ENCODE measurements at regions not wholly inside any gene's neighbourhood (a gene's known extent, or its start where the extent isn't known, plus 50 kb on each side); places are given as distances from the start of the nearest gene placed in this dataset.
"Not testable (repeated sequence)": the region's sequence is repeated elsewhere in the genome, so short reads cannot be mapped to it uniquely, and the experiment has no call there.

- Histone ChIP-seq H3K27me3 (ENCODE audit: control insufficient read depth in 3 of 3, insufficient read depth in 3 of 3, low read length in 3 of 3) (no peaks in the 10 kb centered on the region), H3K9me3 (ENCODE audit: control insufficient read depth in 2 of 2, insufficient read depth in 1 of 2, low read depth in 1 of 2, low read length in 1 of 2) (no peaks in the 10 kb centered on the region), H3K36me3 (ENCODE audit: control insufficient read depth in 3 of 3, insufficient read depth in 2 of 3, low read depth in 1 of 3, low read length in 3 of 3) (no peaks in the 10 kb centered on the region), H3K4me1 (ENCODE audit: control insufficient read depth in 3 of 3, insufficient read depth in 2 of 3, low read depth in 1 of 3, low read length in 2 of 3) (no peaks in the 10 kb centered on the region), H3K4me3 (ENCODE audit: low read depth in 1 of 3, low read length in 3 of 3) (no peak overlapping the region), H3K27ac (ENCODE audit: low read depth in 1 of 3, low read length in 2 of 3) (no peak overlapping the region)
- no peak for FAIRE-seq
- no peak for DNase-seq
- 52 to 60% (median 54%) methylated on average over 7 of the region's 7 CpGs for WGBS, 3 donors
Observed at GRCh38 chr5:62168506-62169281, 137.3 kb upstream of the KIF2A start.

- DNase-seq (no peak), FAIRE-seq (no peak)
- H3K27me3 ChIP-seq (ENCODE audit: control insufficient read depth in 3 of 3, insufficient read depth in 3 of 3, low read length in 3 of 3) = peaks cover 0 to 2% (median 0%) of the 10 kb centered on the region in 3 donors
- H3K27ac ChIP-seq (ENCODE audit: low read depth in 1 of 3, low read length in 2 of 3) = no peak overlapping the region
- WGBS, 3 donors = 76 to 86% (median 83%) methylated on average over 5 of the region's 5 CpGs
- no peaks in the 10 kb centered on the region for H3K9me3 ChIP-seq (ENCODE audit: control insufficient read depth in 2 of 2, insufficient read depth in 1 of 2, low read depth in 1 of 2, low read length in 1 of 2)
- H3K4me1 ChIP-seq (ENCODE audit: control insufficient read depth in 3 of 3, insufficient read depth in 2 of 3, low read depth in 1 of 3, low read length in 2 of 3) = no peaks in the 10 kb centered on the region
- no peaks in the 10 kb centered on the region for H3K36me3 ChIP-seq (ENCODE audit: control insufficient read depth in 3 of 3, insufficient read depth in 2 of 3, low read depth in 1 of 3, low read length in 3 of 3)
- no peak overlapping the region for H3K4me3 ChIP-seq (ENCODE audit: low read depth in 1 of 3, low read length in 3 of 3)
Observed at GRCh38 chr5:62178258-62178657, 127.7 kb upstream of the KIF2A start.

- Histone ChIP-seq H3K27ac (ENCODE audit: low read depth in 1 of 3, low read length in 2 of 3) (no peak overlapping the region), H3K9me3 (ENCODE audit: control insufficient read depth in 2 of 2, insufficient read depth in 1 of 2, low read depth in 1 of 2, low read length in 1 of 2) (no peaks in the 10 kb centered on the region), H3K4me3 (ENCODE audit: low read depth in 1 of 3, low read length in 3 of 3) (no peak overlapping the region), H3K27me3 (ENCODE audit: control insufficient read depth in 3 of 3, insufficient read depth in 3 of 3, low read length in 3 of 3) (peaks cover 0 to 2% (median 0%) of the 10 kb centered on the region in 3 donors), H3K4me1 (ENCODE audit: control insufficient read depth in 3 of 3, insufficient read depth in 2 of 3, low read depth in 1 of 3, low read length in 2 of 3) (no peaks in the 10 kb centered on the region), H3K36me3 (ENCODE audit: control insufficient read depth in 3 of 3, insufficient read depth in 2 of 3, low read depth in 1 of 3, low read length in 3 of 3) (no peaks in the 10 kb centered on the region)
- no peak for DNase-seq
- WGBS, 3 donors = 77 to 85% (median 80%) methylated on average over 1 of the region's 1 CpG
- no peak for FAIRE-seq
Observed at GRCh38 chr5:62182802-62183201, 123.2 kb upstream of the KIF2A start.

GRCh38 chr5:62183727-62184126 lies 122.3 kb upstream of the KIF2A start:
- no peak for DNase-seq
- Histone ChIP-seq H3K36me3 (ENCODE audit: control insufficient read depth in 3 of 3, insufficient read depth in 2 of 3, low read depth in 1 of 3, low read length in 3 of 3) (no peaks in the 10 kb centered on the region), H3K27me3 (ENCODE audit: control insufficient read depth in 3 of 3, insufficient read depth in 3 of 3, low read length in 3 of 3) (peaks cover 0 to 2% (median 0%) of the 10 kb centered on the region in 3 donors), H3K4me1 (ENCODE audit: control insufficient read depth in 3 of 3, insufficient read depth in 2 of 3, low read depth in 1 of 3, low read length in 2 of 3) (no peaks in the 10 kb centered on the region), H3K4me3 (ENCODE audit: low read depth in 1 of 3, low read length in 3 of 3) (no peak overlapping the region), H3K9me3 (ENCODE audit: control insufficient read depth in 2 of 2, insufficient read depth in 1 of 2, low read depth in 1 of 2, low read length in 1 of 2) (no peaks in the 10 kb centered on the region), H3K27ac (ENCODE audit: low read depth in 1 of 3, low read length in 2 of 3) (no peak overlapping the region)
- no peak for FAIRE-seq
- 92 to 97% (median 97%) methylated on average over 1 of the region's 1 CpG for WGBS, 3 donors

GRCh38 chr5:62184444-62184843 lies 121.6 kb upstream of the KIF2A start:
- WGBS, 3 donors = 89 to 92% (median 90%) methylated on average over 1 of the region's 1 CpG
- FAIRE-seq (no peak), DNase-seq (no peak)
- Histone ChIP-seq H3K36me3 (ENCODE audit: control insufficient read depth in 3 of 3, insufficient read depth in 2 of 3, low read depth in 1 of 3, low read length in 3 of 3) (no peaks in the 10 kb centered on the region), H3K4me1 (ENCODE audit: control insufficient read depth in 3 of 3, insufficient read depth in 2 of 3, low read depth in 1 of 3, low read length in 2 of 3) (no peaks in the 10 kb centered on the region), H3K4me3 (ENCODE audit: low read depth in 1 of 3, low read length in 3 of 3) (no peak overlapping the region), H3K27ac (ENCODE audit: low read depth in 1 of 3, low read length in 2 of 3) (no peak overlapping the region), H3K27me3 (ENCODE audit: control insufficient read depth in 3 of 3, insufficient read depth in 3 of 3, low read length in 3 of 3) (peaks cover 0 to 2% (median 0%) of the 10 kb centered on the region in 3 donors), H3K9me3 (ENCODE audit: control insufficient read depth in 2 of 2, insufficient read depth in 1 of 2, low read depth in 1 of 2, low read length in 1 of 2) (no peaks in the 10 kb centered on the region)

GRCh38 chr5:62190173-62190572 lies 115.8 kb upstream of the KIF2A start:
- no peak for FAIRE-seq
- no peak overlapping the region for H3K27ac ChIP-seq (ENCODE audit: low read depth in 1 of 3, low read length in 2 of 3)

GRCh38 chr5:62190931-62191330 lies 115.1 kb upstream of the KIF2A start:
- no peak for DNase-seq
- no peak for FAIRE-seq
- Histone ChIP-seq H3K27ac (ENCODE audit: low read depth in 1 of 3, low read length in 2 of 3) (no peak overlapping the region), H3K4me1 (ENCODE audit: control insufficient read depth in 3 of 3, insufficient read depth in 2 of 3, low read depth in 1 of 3, low read length in 2 of 3) (no peaks in the 10 kb centered on the region), H3K36me3 (ENCODE audit: control insufficient read depth in 3 of 3, insufficient read depth in 2 of 3, low read depth in 1 of 3, low read length in 3 of 3) (no peaks in the 10 kb centered on the region), H3K4me3 (ENCODE audit: low read depth in 1 of 3, low read length in 3 of 3) (no peak overlapping the region), H3K9me3 (ENCODE audit: control insufficient read depth in 2 of 2, insufficient read depth in 1 of 2, low read depth in 1 of 2, low read length in 1 of 2) (peaks cover 0 to 14% of the 10 kb centered on the region in 2 donors), H3K27me3 (ENCODE audit: control insufficient read depth in 3 of 3, insufficient read depth in 3 of 3, low read length in 3 of 3) (no peaks in the 10 kb centered on the region)
- WGBS, 3 donors = 25 to 67% (median 33%) methylated on average over 1 of the region's 1 CpG

More at GRCh38 chr5:62190173-62190572, 115.8 kb upstream of the KIF2A start:
- H3K4me3 ChIP-seq (ENCODE audit: low read depth in 1 of 3, low read length in 3 of 3) = no peak overlapping the region
- no peaks in the 10 kb centered on the region for H3K4me1 ChIP-seq (ENCODE audit: control insufficient read depth in 3 of 3, insufficient read depth in 2 of 3, low read depth in 1 of 3, low read length in 2 of 3)
- DNase-seq = no peak
- no peaks in the 10 kb centered on the region for H3K27me3 ChIP-seq (ENCODE audit: control insufficient read depth in 3 of 3, insufficient read depth in 3 of 3, low read length in 3 of 3)
- no peaks in the 10 kb centered on the region for H3K36me3 ChIP-seq (ENCODE audit: control insufficient read depth in 3 of 3, insufficient read depth in 2 of 3, low read depth in 1 of 3, low read length in 3 of 3)
- 58 to 74% (median 70%) methylated on average over 2 of the region's 2 CpGs for WGBS, 3 donors
- H3K9me3 ChIP-seq (ENCODE audit: control insufficient read depth in 2 of 2, insufficient read depth in 1 of 2, low read depth in 1 of 2, low read length in 1 of 2) = peaks cover 0 to 14% of the 10 kb centered on the region in 2 donors

- Histone ChIP-seq H3K36me3 (ENCODE audit: control insufficient read depth in 3 of 3, insufficient read depth in 2 of 3, low read depth in 1 of 3, low read length in 3 of 3) (no peaks in the 10 kb centered on the region), H3K4me1 (ENCODE audit: control insufficient read depth in 3 of 3, insufficient read depth in 2 of 3, low read depth in 1 of 3, low read length in 2 of 3) (no peaks in the 10 kb centered on the region), H3K9me3 (ENCODE audit: control insufficient read depth in 2 of 2, insufficient read depth in 1 of 2, low read depth in 1 of 2, low read length in 1 of 2) (peaks cover 0 to 14% of the 10 kb centered on the region in 2 donors), H3K27me3 (ENCODE audit: control insufficient read depth in 3 of 3, insufficient read depth in 3 of 3, low read length in 3 of 3) (peaks cover 0 to 2% (median 0%) of the 10 kb centered on the region in 3 donors), H3K27ac (ENCODE audit: low read depth in 1 of 3, low read length in 2 of 3) (no peak overlapping the region), H3K4me3 (ENCODE audit: low read depth in 1 of 3, low read length in 3 of 3) (no peak overlapping the region)
- DNase-seq = no peak
- 29 to 44% (median 41%) methylated on average over 1 of the region's 1 CpG for WGBS, 3 donors
- no peak for FAIRE-seq
Observed at GRCh38 chr5:62192958-62193357, 113.0 kb upstream of the KIF2A start.

GRCh38 chr5:62196532-62196931 lies 109.5 kb upstream of the KIF2A start:
- H3K27me3 ChIP-seq (ENCODE audit: control insufficient read depth in 3 of 3, insufficient read depth in 3 of 3, low read length in 3 of 3); H3K4me3 ChIP-seq (ENCODE audit: low read depth in 1 of 3, low read length in 3 of 3); DNase-seq; FAIRE-seq; H3K27ac ChIP-seq (ENCODE audit: low read depth in 1 of 3, low read length in 2 of 3); H3K4me1 ChIP-seq (ENCODE audit: control insufficient read depth in 3 of 3, insufficient read depth in 2 of 3, low read depth in 1 of 3, low read length in 2 of 3); H3K36me3 ChIP-seq (ENCODE audit: control insufficient read depth in 3 of 3, insufficient read depth in 2 of 3, low read depth in 1 of 3, low read length in 3 of 3): not testable (repeated sequence)
- H3K9me3 ChIP-seq (ENCODE audit: control insufficient read depth in 2 of 2, insufficient read depth in 1 of 2, low read depth in 1 of 2, low read length in 1 of 2) = peaks cover 0 to 14% of the 10 kb centered on the region in 2 donors
- WGBS, 3 donors = 60 to 73% (median 63%) methylated on average over 5 of the region's 5 CpGs

All from small intestine (tissue), 7 donors.